ENCODE measurements at regions not wholly inside any gene's neighbourhood (a gene's known extent, or its start where the extent isn't known, plus 50 kb on each side); places are given as distances from the start of the nearest gene placed in this dataset.

- no peak for DNase-seq
- Histone ChIP-seq H3K4me3 (no peak overlapping the region), H3K4me1 (ENCODE audit: control insufficient read depth in 5 of 5, insufficient read depth in 5 of 5, low read length in 5 of 5) (peaks cover 0 to 19% (median 0%) of the 10 kb centered on the region in 5 donors), H3K27ac (ENCODE audit: low read depth in 1 of 2, low read length in 1 of 2) (no peak overlapping the region), H3K9me3 (ENCODE audit: control insufficient read depth in 4 of 4, insufficient read depth in 3 of 4, low read length in 3 of 4) (no peaks in the 10 kb centered on the region), H3K27me3 (ENCODE audit: control insufficient read depth in 3 of 3, insufficient read depth in 3 of 3, low read length in 2 of 3) (no peaks in the 10 kb centered on the region), H3K36me3 (ENCODE audit: control insufficient read depth in 4 of 4, insufficient read depth in 4 of 4, low read length in 4 of 4) (no peaks in the 10 kb centered on the region), H3K9ac (ENCODE audit: insufficient read depth in 1 of 2, low read length in 2 of 2) (no peak overlapping the region)
- no peak for ATAC-seq (ENCODE audit: insufficient read depth, low FRiP score)
- 90 to 92% methylated on average over 2 of the region's 2 CpGs for WGBS, 2 donors
- TF ChIP-seq, protein P1, sequence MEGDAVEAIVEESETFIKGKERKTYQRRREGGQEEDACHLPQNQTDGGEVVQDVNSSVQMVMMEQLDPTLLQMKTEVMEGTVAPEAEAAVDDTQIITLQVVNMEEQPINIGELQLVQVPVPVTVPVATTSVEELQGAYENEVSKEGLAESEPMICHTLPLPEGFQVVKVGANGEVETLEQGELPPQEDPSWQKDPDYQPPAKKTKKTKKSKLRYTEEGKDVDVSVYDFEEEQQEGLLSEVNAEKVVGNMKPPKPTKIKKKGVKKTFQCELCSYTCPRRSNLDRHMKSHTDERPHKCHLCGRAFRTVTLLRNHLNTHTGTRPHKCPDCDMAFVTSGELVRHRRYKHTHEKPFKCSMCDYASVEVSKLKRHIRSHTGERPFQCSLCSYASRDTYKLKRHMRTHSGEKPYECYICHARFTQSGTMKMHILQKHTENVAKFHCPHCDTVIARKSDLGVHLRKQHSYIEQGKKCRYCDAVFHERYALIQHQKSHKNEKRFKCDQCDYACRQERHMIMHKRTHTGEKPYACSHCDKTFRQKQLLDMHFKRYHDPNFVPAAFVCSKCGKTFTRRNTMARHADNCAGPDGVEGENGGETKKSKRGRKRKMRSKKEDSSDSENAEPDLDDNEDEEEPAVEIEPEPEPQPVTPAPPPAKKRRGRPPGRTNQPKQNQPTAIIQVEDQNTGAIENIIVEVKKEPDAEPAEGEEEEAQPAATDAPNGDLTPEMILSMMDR (IDR thresholded peaks at IDR 0.05; ENCODE audit: control extremely low read depth, extremely low read depth): no peak
Measured at GRCh38 chr2:64844087-64844486, 145.1 kb upstream of the SLC1A4 start.

DNA sequence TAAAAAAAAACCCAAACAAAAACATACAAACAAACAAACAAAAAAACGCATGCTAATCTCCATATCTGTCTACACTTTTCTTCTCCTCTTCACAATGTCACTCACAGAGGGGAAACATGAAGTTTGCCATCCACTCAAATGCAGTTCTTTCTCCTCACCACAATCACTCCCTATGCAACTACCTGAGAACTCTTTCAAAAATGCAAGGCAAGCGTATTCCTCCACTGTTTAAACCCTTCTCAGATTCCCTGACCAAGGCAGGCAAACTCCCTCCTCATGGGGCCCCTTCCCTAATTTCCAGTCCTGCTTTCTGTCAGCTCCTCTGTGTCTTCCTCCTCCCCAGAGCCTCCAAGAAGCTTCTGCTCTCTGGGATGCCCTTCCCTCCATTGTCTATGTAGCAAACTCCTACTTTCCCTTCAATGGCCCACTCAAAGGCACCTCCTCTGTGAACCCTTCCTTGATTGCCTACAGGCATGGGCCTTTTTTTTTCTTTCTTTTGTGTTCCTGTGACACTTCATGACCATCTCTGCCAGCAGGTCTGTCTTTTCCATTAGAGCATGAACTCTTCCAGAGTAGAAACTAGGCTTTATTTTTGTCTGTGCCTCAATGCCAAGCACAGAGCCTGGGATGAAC lies 143.8 kb upstream of the SLC1A4 start:
- TF ChIP-seq, protein P1 (IDR thresholded peaks at IDR 0.05; ENCODE audit: control extremely low read depth, extremely low read depth): no peak
- WGBS, 2 donors: 70 to 76% methylated on average over 2 of the region's 2 CpGs
- no peak for ATAC-seq (ENCODE audit: insufficient read depth, low FRiP score)
- H3K27me3 ChIP-seq (ENCODE audit: control insufficient read depth in 3 of 3, insufficient read depth in 3 of 3, low read length in 2 of 3): no peaks in the 10 kb centered on the region
- H3K9ac ChIP-seq (ENCODE audit: insufficient read depth in 1 of 2, low read length in 2 of 2): no peak overlapping the region
- no peak overlapping the region for H3K4me3 ChIP-seq
- H3K9me3 ChIP-seq (ENCODE audit: control insufficient read depth in 4 of 4, insufficient read depth in 3 of 4, low read length in 3 of 4): no peaks in the 10 kb centered on the region
- DNase-seq: no peak
- H3K4me1 ChIP-seq (ENCODE audit: control insufficient read depth in 5 of 5, insufficient read depth in 5 of 5, low read length in 5 of 5): peaks cover 0 to 12% (median 3%) of the 10 kb centered on the region in 5 donors
- H3K27ac ChIP-seq (ENCODE audit: low read depth in 1 of 2, low read length in 1 of 2): no peak overlapping the region
- H3K36me3 ChIP-seq (ENCODE audit: control insufficient read depth in 4 of 4, insufficient read depth in 4 of 4, low read length in 4 of 4): no peaks in the 10 kb centered on the region

- H3K4me1 ChIP-seq (ENCODE audit: control insufficient read depth in 5 of 5, insufficient read depth in 5 of 5, low read length in 5 of 5): peaks cover 0 to 8% (median 3%) of the 10 kb centered on the region in 5 donors
- H3K4me3 ChIP-seq: no peak overlapping the region
- 39 to 70% methylated on average over 3 of the region's 3 CpGs for WGBS, 2 donors
- TF ChIP-seq, protein P1 (IDR thresholded peaks at IDR 0.05; ENCODE audit: control extremely low read depth, extremely low read depth): no peak
- no peaks in the 10 kb centered on the region for H3K36me3 ChIP-seq (ENCODE audit: control insufficient read depth in 4 of 4, insufficient read depth in 4 of 4, low read length in 4 of 4)
- H3K27me3 ChIP-seq (ENCODE audit: control insufficient read depth in 3 of 3, insufficient read depth in 3 of 3, low read length in 2 of 3): no peaks in the 10 kb centered on the region
- peak in 2 of 3 donors; percentile 87 to 92 for DNase-seq
- no peaks in the 10 kb centered on the region for H3K9me3 ChIP-seq (ENCODE audit: control insufficient read depth in 4 of 4, insufficient read depth in 3 of 4, low read length in 3 of 4)
- no peak overlapping the region for H3K27ac ChIP-seq (ENCODE audit: low read depth in 1 of 2, low read length in 1 of 2)
- no peak overlapping the region for H3K9ac ChIP-seq (ENCODE audit: insufficient read depth in 1 of 2, low read length in 2 of 2)
- ATAC-seq (ENCODE audit: insufficient read depth, low FRiP score): peak; percentile 34
Measured at GRCh38 chr2:64846177-64846576, 143.0 kb upstream of the SLC1A4 start.

DNA sequence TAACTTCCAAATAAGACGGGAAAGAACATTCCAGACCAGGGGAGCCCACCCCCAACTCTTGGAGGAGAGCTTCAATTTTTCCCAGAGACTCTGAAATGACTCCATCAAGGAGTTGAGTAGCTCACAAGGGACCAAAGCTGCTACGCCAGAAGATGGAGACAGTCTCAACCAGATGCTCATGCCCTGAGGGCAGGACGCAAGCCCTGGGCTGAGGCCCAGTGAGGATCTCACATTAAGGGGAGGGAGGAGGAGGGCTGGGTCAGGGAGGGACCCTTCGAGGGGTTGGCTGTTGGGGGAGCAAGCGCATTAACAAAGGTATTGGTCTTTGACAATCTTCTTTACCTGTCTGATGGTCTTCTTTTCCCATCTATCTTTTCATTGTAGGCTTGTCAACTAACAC lies 141.3 kb upstream of the SLC1A4 start:
- H3K9me3 ChIP-seq (ENCODE audit: control insufficient read depth in 4 of 4, insufficient read depth in 3 of 4, low read length in 3 of 4): no peaks in the 10 kb centered on the region
- WGBS, 2 donors: 93 to 99% methylated on average over 5 of the region's 5 CpGs
- H3K4me3 ChIP-seq: no peak overlapping the region
- no peak overlapping the region for H3K27ac ChIP-seq (ENCODE audit: low read depth in 1 of 2, low read length in 1 of 2)
- H3K36me3 ChIP-seq (ENCODE audit: control insufficient read depth in 4 of 4, insufficient read depth in 4 of 4, low read length in 4 of 4): no peaks in the 10 kb centered on the region
- H3K27me3 ChIP-seq (ENCODE audit: control insufficient read depth in 3 of 3, insufficient read depth in 3 of 3, low read length in 2 of 3): no peaks in the 10 kb centered on the region
- TF ChIP-seq, protein P1 (IDR thresholded peaks at IDR 0.05; ENCODE audit: control extremely low read depth, extremely low read depth): no peak
- no peak for ATAC-seq (ENCODE audit: insufficient read depth, low FRiP score)
- H3K9ac ChIP-seq (ENCODE audit: insufficient read depth in 1 of 2, low read length in 2 of 2): no peak overlapping the region
- peaks cover 0 to 8% (median 3%) of the 10 kb centered on the region in 5 donors for H3K4me1 ChIP-seq (ENCODE audit: control insufficient read depth in 5 of 5, insufficient read depth in 5 of 5, low read length in 5 of 5)
- DNase-seq: no peak
